Stimulated activated CD8-positive, alpha-beta memory T cell treated with anti-CD3 and anti-CD28 coated beads, Interleukin-7, amount 100 ng/mL, for 4 hours (primary cell): ENCODE measurements at regions not wholly inside any gene's neighbourhood (a gene's known extent, or its start where the extent isn't known, plus 50 kb on each side); places are given as distances from the start of the nearest gene placed in this dataset.
"Not testable (repeated sequence)": the region's sequence is repeated elsewhere in the genome, so short reads cannot be mapped to it uniquely, and the experiment has no call there.

ENCODE experiments used
- DNase-seq, 2 donors: peaks; one replicate each; pipeline ENCODE4 v3.0.0-alpha.2; 2020; ENCODE audit warnings: low read depth in 2 of 2

DNA sequence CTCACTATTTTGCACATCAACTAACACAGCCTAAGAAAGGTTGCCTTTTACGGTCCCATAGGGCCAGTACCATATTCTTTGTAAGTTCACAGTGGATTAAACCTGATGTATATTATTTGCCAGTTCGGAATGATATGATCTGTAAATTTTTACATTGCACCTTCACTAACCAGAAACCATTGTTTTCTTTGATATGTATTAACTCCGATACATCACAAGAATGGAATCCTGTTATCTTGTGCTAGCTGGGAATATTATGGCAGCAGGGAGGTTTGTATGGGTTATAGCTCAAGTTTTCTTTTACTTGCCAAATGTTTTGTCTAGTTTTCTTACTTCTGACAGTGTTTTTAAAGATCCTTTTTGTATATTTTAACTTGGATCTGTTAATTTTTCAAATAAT is 51.4 kb upstream of the S1PR1 start:
- no peak for DNase-seq

DNA sequence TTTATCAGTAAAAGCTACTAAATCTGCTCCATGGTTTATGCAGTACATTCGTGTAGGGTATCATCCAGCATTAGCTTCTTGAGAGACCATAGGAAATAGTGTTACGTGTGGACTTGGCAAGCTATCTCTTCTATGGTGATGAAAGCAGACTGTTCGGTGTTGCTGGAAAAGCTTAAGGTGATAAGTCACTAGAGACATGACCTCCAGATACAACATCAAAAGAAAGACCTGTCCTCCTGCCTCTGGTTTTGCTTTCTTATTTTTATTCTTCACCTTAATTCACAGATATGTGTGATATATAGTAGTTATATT is 53.5 kb upstream of the S1PR1 start:
- DNase-seq = no peak

DNA sequence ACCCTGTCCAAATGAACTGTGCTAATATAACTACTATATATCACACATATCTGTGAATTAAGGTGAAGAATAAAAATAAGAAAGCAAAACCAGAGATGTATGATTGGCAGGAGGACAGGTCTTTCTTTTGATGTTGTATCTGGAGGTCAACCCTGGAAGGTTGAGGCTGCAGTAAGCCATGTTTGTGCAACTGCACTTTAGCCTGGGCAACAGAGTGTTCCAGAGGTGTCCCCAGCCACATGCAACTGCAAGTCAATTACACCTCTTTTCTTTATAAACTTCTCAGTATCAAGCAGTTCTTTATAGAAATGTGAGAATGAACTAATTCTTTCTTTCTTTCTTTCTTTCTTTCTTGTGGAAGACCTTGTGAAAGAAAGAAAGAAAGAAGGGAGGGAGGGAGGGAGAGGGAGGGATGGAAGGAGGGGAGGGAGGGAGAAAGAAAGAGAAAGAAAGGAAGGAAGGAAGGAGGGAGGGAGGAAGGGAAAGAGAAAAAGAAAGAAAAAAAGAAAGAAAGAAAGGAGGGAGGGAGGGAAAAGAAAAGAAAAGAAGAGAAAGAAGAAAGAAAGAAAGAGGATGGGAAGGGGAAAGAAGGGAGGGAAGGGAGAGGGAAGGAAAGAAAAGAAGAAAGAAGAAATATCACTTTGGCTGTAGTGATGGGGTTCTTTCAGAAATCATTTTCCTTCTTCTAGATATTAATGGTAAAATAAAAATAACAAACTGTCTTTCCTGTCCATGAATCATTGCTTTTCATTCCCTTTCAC is 54.0 kb upstream of the S1PR1 start:
- no peak for DNase-seq

DNA sequence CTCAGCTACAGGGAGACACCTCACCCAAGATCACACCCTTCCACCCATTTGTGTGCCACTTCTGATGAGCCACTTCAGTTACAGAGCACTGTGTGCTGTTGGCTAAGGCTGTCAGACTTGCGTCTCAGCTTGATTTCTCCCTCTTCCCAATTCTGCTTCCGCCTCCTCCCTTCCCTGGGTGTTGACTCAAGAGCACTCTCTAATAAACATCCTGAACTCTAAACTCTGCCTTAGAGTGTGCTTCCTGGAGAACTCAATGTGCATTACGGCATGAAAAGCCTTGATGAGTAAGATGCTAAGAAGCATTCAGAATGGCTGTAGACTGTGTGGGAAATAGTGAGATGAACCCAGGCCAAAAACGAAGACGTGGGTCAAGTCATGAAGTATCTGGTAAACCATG is 54.9 kb upstream of the S1PR1 start:
- DNase-seq = no peak

DNA sequence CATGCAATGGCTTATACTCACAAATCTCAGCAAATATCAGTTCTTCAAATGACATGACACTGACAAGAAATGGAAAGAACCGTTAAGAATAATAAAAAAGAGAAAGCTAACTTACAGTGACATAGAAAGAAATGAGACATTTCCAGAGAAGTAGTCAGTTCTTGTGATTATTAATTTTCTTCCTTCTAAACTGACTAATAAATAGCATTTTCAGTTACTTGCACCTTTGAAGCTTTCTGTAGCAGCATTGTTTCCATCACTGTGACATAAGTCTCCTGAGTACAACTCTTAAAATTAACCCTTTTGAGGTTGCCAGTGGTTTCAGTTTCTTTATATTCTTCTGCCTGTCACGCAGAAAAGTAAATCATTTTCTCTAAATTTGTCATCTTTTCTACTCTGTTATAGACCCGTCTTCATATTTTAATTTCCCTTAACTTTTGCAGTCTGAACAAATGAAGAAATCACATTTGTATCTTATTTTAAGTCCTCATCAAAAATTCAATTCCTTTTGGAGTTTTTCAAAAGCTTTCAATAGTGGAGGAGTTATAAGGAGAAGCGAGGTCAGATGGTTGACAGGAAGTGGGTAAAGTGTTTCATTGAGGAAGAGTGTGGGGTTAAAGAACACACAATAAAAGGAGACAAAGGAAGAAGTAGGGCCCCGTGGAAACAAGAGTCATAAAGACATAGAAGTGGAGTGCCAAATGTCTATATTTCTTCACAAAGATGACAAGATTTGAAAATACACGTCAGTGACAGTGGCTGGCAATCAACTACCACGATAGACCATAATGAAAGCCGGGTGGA is 57.9 kb upstream of the S1PR1 start:
- no peak for DNase-seq

DNA sequence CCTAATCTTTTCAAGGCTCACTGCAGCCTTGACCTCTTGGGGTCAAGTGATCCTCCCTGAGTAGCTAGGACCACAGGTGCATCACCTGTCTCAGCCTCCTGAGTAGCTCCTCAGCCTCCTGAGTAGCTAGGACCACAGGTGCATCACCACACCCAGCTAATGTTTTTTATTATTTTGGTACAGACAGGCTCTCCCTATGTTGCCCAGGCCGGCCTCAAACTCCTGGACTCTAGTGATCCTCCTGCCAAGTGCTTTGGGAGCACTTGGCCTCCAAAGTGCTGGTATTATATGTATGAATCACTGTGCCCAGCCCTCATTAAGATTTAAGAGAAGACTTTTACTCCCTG is 58.5 kb upstream of the S1PR1 start:
- no peak for DNase-seq

DNA sequence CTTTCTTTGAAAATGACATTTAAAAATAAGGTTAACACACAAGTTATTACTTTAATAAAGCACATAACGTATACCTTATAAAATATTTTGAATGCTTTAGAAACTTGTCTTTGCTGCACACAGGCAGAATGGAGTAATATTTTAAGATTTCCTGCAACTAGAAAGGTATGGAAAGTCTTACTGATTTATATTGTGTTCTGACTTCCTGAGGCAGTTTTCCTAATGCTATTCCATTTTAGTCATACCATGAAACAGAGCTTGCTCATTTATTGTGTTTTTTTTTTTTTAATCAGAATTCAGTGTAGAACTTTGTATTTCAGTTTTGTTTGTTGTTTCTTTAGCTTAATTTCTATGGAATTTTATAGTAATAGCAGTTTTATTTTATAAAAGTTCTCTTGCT is 60.9 kb upstream of the S1PR1 start:
- DNase-seq = no peak

DNA sequence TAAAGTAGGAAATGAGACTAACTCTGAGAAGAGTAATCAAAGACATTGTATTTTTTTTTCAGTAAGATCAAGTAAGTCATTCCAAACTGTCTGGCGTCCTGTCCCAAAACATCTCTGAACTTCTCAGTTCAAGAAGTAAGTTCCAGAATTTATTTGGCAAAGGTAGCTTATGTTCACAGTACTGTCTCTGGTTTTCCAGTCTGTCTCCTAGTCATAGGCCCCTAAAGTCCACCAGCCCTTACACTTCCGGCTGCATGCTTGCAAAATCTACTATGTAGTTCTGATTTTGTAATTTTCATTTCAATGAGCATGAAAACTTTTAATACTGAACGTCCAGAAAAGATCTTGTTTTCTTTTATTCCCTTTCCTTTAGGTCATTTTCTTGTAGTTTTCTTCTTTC is 61.4 kb upstream of the S1PR1 start:
- DNase-seq = no peak

DNA sequence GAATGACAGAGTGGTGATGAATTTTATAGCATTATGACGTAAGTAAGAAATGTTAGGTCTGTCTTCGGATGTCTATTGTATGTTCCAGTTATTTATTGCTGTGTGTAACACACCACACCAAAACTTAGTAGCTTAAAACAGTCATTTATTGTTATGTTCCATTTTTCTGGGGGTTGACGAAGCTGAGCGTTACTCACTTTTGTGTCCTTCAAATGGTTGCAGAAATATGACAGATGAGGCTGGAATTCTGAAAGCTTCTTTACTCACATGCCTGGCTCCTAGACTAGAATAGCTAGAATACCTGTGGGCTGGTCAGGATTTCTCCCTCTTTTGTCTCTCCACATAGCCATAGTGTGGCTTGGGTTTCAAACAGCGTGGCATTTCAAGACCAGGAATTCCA is 62.1 kb upstream of the S1PR1 start:
- DNase-seq = no peak

DNA sequence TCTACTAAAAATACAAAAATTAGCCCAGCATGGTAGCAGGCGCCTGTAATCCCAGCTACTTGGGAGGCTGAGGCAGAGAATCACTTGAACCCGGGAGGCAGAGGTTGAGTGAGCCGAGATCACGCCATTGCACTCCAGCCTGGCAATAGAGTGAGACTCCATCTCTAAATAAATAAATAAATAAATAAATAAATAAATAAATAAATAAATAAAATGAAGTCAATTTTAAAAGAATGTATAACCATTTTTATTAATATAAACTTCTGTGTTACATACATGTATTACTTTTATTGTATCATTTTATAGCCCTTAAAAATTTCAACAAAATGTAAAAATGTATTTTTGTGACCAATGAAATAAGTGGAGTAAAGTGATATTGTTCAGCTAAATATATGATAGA is 62.5 kb upstream of the S1PR1 start:
- not testable (repeated sequence) for DNase-seq

DNA sequence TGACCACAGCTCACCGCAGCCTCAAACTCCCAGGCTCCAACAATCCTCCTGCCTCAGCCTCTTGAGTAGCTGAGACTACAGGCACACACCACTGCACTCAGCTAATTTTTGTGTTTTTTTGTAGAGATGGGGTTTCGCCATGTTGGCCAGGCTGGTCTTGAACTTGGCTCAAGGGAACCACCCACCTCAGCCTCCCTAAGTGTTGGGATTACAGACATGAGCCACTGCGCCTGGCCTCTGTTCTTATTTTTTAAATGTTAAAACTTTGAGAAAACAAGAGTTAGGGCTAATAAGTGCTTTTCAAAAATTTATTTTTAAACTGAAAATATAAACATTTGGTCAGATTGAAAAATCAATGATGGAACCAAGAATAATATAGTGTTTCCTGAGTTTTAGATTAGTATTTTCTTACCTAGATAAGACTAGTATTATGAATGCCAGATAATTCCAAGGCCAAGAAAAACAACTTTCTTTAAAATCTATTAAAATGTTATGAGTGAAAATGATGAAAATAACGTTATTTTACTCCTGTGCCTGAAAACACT is 66.2 kb upstream of the S1PR1 start:
- DNase-seq = no peak

DNA sequence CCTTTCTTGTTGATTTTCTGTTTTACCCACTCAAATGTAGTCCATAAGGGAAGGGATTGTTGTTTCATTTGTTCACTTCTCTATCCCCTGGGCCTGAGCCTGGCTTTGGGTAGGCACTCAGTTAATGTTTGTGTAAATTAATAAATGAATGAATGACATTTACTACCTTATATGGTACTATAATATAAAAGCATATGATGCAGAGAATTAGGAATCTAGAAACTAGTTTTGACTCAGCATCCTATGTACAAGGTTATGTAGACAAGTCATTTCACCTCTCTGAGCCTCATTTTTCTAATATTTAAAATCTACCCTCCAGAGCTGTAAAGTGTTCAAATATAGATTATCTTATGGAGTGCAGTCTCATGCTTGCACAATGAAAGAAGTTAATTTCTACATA is 68.9 kb upstream of the S1PR1 start:
- no peak for DNase-seq

DNA sequence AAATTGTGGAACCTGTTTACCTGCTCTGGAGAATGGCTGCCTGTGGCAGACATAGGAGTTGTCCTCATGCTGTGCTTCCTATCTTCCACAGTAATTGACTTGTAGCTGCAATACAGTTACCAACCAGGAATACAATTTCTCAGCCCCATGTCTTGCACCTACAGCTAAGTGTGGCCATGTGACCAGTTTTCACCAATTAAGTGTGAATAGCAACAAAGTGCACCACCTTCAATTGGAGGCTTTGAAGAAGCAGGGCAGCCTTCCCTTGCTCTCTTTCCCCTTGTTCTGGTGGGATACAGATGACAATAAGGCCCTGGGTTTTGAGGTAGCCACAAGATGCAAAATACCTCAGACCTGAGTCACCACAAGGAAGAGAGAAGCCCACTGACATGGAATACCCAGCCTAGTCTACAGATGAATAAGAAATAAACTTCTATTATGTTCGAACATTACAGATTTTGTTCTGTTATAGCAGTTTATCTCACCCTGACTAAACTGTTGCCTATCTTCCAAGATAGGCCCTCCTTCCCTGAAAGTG is 70.2 kb upstream of the S1PR1 start:
- DNase-seq = no peak

DNA sequence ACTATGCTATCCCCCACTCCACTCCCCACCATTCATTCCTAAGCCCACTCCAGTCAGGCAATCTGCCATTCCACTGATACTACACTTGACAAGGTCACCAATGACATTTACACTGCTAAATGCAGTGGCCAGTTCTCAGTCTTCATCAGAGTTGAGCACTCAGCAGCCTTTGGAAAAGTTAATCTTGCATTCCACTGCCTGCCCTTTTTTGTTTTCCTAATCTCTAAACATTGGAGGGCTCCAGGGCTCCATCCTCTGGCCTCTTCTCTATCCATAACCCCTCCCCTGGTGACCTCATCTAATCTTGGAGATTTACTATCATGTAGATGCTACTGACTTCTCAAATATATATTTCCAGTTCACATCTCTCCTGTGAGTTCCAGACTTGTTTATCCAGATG is 70.9 kb upstream of the S1PR1 start:
- no peak for DNase-seq

DNA sequence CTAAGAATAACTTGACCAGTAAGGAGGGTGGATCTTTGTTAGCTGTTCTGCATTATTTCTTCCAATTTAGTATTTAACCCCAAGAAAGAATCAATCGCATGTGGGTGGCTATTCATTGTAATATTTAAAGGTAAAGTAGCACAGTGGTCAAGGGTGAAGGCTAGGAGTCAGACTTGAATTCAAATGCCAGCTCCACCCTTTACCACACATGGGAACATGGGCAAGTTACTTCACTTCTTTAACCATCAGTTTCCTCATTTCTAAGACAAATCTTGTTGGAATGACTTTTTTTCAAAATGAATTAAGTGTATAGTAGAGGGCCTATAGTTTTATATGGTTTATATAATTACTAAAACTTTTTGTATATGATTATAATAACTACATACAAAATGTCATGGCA is 71.3 kb upstream of the S1PR1 start:
- no peak for DNase-seq

DNA sequence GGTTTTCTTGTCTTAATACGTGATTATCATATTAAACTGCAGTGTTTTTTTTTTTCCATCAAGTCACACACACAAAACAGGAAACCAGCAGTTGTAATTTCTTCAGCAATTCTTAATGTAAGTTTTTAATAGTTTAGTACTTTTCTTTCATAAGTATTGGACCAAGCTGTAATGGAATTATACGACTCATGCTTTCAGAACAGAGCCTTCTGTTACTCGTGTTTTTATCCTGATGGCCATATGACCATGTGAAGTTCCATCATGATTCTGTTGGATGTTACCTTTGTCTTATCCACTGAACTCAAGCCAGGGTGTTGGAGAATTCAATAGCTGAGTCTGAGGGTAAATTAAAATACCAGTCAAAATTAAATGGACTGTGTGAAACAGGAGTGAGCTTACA is 72.0 kb upstream of the S1PR1 start:
- no peak for DNase-seq

DNA sequence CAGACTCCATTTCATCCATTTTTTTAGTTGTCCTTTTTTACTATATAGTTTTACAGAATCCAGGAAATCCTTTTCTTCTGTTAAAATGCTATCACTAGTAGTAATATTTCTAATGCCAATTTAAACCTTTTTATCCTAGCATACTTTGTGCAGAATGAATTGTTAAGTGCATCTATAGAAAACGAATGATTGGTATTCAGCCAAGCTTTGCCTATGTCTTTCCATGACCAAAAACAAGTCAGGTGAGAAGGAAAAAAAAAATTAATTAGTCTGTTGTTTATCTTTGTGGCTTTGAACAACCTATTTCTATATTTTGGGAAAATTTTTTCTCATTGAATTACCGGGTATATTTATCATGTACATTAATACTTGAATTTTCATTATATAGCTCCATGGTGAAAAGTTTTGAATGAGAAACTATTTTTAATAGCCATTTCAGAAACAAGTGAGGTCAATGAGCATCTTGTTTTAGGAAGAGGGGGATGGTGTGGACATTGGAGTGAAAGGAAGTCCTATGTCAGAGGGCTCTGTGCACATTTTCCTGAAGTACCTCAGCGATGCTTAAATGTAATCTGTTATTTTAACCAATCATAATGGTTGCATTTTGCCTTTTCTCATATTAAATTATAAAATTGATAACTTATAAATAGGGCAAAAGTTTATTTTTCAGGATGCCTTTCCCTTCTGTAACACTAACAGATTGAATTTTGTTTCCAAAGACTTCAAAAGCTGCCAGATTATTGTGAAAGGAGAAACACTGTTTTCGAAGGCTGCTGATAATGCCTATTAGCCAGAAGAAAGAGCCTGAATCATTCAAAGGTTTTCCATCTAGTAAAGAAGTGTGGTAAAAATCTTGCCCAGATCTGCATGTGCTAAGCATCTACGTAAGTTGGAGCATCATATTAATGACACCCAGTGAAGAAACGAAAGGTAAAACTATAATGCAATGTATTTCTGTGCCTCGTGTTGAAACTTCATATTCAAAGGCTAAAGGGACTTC is 73.8 kb upstream of the S1PR1 start:
- DNase-seq = no peak

DNA sequence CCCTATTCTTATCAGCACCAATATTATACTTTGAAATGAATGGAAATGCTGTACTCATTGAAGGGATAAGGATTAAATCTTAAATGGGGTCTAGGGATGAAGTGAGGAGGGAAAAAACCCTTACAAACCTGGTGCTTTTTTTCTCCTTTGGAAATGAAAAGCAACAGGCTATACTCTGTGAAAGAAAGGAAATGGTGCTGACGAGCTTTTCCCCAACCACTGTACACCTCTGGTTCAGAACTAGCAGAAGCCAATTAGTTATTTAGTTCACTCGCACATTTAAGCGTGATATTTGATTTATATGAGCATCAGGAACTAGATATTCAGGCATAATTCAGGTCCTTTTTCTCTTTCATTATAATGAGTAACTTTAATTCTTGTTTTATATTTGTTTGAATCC is 74.5 kb upstream of the S1PR1 start:
- DNase-seq = no peak

DNA sequence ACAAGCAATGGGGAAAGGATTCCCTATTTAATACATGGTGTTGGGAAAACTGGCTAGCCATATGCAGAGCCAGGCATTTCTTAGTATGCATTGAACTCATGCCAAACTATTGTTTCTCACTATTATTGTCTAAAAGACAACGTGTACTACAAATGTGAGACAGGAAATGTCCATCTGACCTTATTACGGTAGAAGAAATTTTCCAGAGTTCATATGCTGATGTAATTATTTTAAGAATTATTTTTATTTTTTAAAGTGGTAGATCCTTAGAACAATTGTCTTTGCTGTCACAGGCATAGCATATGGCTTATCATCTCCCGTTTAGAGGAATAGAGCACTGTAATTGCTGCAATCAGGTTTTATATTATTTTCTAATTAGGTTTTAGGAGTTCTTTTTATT is 75.2 kb upstream of the S1PR1 start:
- no peak for DNase-seq

DNA sequence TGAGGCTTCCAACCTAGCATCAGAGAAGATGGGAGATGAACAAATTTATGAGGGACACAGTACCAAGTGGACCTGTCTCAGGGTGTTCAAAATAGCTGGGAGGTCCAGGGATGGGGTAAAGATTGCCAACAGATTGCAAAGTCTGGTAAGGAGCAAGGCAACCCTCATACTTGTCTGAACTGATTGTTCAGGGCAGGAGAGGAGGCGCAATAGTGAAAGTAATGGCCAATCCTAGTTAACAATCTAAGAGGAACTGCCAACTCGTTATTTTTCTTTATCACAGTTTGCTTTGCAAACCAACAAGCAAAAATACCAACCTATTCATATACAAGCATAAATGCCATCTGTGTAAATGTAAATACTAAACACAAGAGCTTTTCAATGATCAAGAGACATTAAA is 78.4 kb upstream of the S1PR1 start:
- DNase-seq = no peak

DNA sequence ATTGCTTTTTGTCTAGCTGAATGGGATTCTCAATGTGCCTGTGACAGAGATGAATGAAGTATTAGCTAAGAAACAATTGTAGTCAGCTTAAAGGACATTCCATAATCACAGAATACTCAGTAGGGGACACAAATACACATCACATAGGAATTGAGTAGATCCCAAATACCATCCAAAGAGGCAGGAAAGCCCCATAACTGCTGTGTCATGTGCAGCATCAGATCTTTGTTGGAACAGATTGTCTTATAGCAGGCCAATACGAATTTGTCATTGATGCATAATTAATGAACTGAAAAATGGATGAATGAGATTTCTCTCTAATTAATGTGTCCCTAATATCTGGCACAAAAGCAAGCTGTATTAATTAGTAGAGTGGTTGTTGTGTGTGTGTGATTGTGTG is 82.3 kb upstream of the S1PR1 start:
- no peak for DNase-seq

DNA sequence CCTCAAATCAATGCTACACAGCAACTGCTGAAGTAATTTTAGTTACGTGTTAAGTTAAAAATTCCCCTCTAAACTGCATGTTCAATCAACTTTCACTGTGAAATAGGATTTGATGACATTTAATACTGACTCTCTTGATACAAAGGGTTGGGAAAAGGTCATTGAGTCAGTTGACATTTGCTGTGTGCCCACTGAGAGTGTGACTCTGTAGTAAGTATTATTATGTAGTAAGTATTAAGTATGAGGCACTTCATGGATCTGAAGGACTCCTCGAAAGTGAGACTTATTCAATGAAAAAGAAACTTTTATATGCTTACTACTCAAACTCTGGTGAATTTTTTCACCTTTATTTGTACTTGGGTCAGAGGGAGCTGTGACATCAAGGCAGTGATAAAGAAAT is 83.1 kb upstream of the S1PR1 start:
- DNase-seq = no peak
